Vagina (tissue), 2 donors: ENCODE measurements at regions not wholly inside any gene's neighbourhood (a gene's known extent, or its start where the extent isn't known, plus 50 kb on each side); places are given as distances from the start of the nearest gene placed in this dataset.

Experiments
- POLR2A ChIP-seq, 2 donors: fragments of 450-650 bp; IDR thresholded peaks; one replicate each; pipeline ENCODE4 v1.6.1; 2017; ENCODE audit warnings: antibody characterized with exemption in 2 of 2, mild to moderate bottlenecking in 2 of 2, moderate library complexity in 2 of 2
- TF ChIP-seq, protein P1 (sequence below), 3 experiments: fragments of 450-650 bp in 2 of 3; fragments of 200-600 bp in 1 of 3; sonication (generic) in 1 of 3; IDR thresholded peaks; one replicate each; pipeline ENCODE4 v1.5.1; 2017 to 2019; ENCODE audit warnings: antibody characterized with exemption in 3 of 3, mild to moderate bottlenecking in 2 of 3, moderate library complexity in 2 of 3

DNA sequence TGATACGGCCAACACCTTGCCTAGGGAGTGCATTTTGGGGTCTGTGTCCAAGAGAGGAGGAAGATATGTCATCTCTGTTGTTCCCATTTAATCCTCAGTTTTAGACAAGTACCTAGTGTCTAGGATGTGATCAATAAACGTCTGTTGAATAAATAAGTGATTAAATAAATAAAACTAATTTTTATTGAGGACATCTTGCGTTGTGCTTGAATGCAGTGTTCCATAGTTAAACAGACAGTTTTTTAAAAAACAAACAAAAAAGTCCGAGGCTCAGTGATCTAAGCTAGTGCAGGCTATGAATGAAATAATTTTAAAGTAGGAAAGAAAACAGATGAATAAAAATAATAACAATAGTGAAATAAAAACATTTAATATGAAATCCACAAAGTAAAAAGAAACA, 283.0 kb upstream of the MAF start:
- TF ChIP-seq POLR2A (IDR thresholded peaks at IDR 0.05), result no peak
- TF ChIP-seq, protein P1, sequence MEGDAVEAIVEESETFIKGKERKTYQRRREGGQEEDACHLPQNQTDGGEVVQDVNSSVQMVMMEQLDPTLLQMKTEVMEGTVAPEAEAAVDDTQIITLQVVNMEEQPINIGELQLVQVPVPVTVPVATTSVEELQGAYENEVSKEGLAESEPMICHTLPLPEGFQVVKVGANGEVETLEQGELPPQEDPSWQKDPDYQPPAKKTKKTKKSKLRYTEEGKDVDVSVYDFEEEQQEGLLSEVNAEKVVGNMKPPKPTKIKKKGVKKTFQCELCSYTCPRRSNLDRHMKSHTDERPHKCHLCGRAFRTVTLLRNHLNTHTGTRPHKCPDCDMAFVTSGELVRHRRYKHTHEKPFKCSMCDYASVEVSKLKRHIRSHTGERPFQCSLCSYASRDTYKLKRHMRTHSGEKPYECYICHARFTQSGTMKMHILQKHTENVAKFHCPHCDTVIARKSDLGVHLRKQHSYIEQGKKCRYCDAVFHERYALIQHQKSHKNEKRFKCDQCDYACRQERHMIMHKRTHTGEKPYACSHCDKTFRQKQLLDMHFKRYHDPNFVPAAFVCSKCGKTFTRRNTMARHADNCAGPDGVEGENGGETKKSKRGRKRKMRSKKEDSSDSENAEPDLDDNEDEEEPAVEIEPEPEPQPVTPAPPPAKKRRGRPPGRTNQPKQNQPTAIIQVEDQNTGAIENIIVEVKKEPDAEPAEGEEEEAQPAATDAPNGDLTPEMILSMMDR (IDR thresholded peaks at IDR 0.05), result no peak
